GM12878 (cell line): ENCODE measurements at regions not wholly inside any gene's neighbourhood (a gene's known extent, or its start where the extent isn't known, plus 50 kb on each side); places are given as distances from the start of the nearest gene placed in this dataset.

Source experiments
- ATAC-seq: fragments of 200-7000 bp; cut with Tn5 transposase; 3 replicates; pipeline ENCODE4 v1.9.1; 2020; ENCODE audit warnings: mild to moderate bottlenecking, moderate library complexity
- BruUV-seq: library from RNA; stranded (reverse); fragments of 400-500 nt; replicated peaks from 2 replicates; lab custom pipeline; 2021; lab: Mats Ljungman, UMichigan
- CTCF ChIA-PET: fragments of 300-600 bp; sonication (Branson Sonifier 250); formaldehyde crosslinking; extraction: SDS; loops from one replicate; lab custom pipeline; 2021; ENCODE audit warnings: inconsistent platforms; lab: Yijun Ruan, JAX
- POLR2A ChIA-PET: fragments of 350-600 bp; formaldehyde crosslinking; extraction: SDS; loops from one replicate; lab custom pipeline; 2021; ENCODE audit warnings: inconsistent platforms; lab: Charles Lee
- RAD21 ChIA-PET: fragments of 300-600 bp; sonication (Branson Sonifier 250); formaldehyde crosslinking; loops from one replicate; lab custom pipeline; 2023; ENCODE audit warnings: antibody characterized with exemption; ENCODE audit not compliant: unreplicated experiment; lab: Charles Lee
- SMC1A ChIA-PET: fragments of 300-600 bp; sonication (Branson Sonifier 250); formaldehyde crosslinking; loops from one replicate; lab custom pipeline; 2023; ENCODE audit not compliant: unreplicated experiment, uncharacterized antibody; lab: Charles Lee
- DNase-seq: peaks from one replicate; pipeline ENCODE4 v3.0.0-alpha.2; 2011; ENCODE audit warnings: low read depth, low spot score
- FAIRE-seq: peaks from 3 replicates; lab custom pipeline; 2011; peaks lifted over from hg19 to GRCh38; lab: Jason Lieb, UNC
- H2AFZ ChIP-seq: 2 replicates; pipeline ENCODE4 v1.6.0; 2011; ENCODE audit warnings: low read depth, low read length, control low read depth; ENCODE audit not compliant: control insufficient read depth
- H3K27ac ChIP-seq: 2 replicates; pipeline ENCODE4 v1.5.1; 2011; ENCODE audit warnings: control low read depth; ENCODE audit not compliant: control insufficient read depth, insufficient read depth
- H3K27me3 ChIP-seq, 2 experiments: replicated peaks in 1 of 2; 2 replicates each; pipeline versions ENCODE4 v1.6.0 to v1.6.1; 2011; ENCODE audit warnings: low read length in 1 of 2; ENCODE audit not compliant: control insufficient read depth in 2 of 2, insufficient read depth in 2 of 2
- H3K36me3 ChIP-seq, 2 experiments: 2 replicates each; pipeline ENCODE4 v1.5.1; 2011; ENCODE audit warnings: low read length in 1 of 2; ENCODE audit not compliant: control insufficient read depth in 2 of 2, insufficient read depth in 2 of 2
- H3K4me1 ChIP-seq: 2 replicates; pipeline ENCODE4 v1.6.1; 2011; ENCODE audit warnings: mild to moderate bottlenecking, low read length, moderate library complexity, mixed read lengths; ENCODE audit not compliant: control insufficient read depth, insufficient read depth
- H3K4me2 ChIP-seq: 2 replicates; pipeline ENCODE4 v1.6.0; 2011; ENCODE audit warnings: control low read depth; ENCODE audit not compliant: control insufficient read depth, insufficient read depth
- H3K4me3 ChIP-seq: fragments of 200-600 bp; sonication (generic); 2 replicates; pipeline ENCODE4 v1.5.1; 2016
- H3K79me2 ChIP-seq: 2 replicates; pipeline ENCODE4 v1.6.0; 2011; ENCODE audit warnings: low read length; ENCODE audit not compliant: control insufficient read depth, insufficient read depth
- H3K9ac ChIP-seq: 2 replicates; pipeline ENCODE4 v1.8.0; 2011; ENCODE audit warnings: low read length, control low read depth, mixed read lengths; ENCODE audit not compliant: control insufficient read depth, insufficient read depth
- H3K9me3 ChIP-seq: replicated peaks from 3 replicates; pipeline ENCODE4 v1.5.1; 2011; ENCODE audit warnings: mild to moderate bottlenecking, low read length; ENCODE audit not compliant: control insufficient read depth, insufficient read depth
- H4K20me1 ChIP-seq: 2 replicates; pipeline ENCODE4 v1.6.0; 2011; ENCODE audit not compliant: control insufficient read depth, insufficient read depth
- CBX5 ChIP-seq: sonication (generic); IDR thresholded peaks from 2 replicates; pipeline ENCODE4 v1.6.1; 2016; ENCODE audit warnings: low read depth, moderate library complexity, mild to moderate bottlenecking, inconsistent platforms
- ETV6 ChIP-seq, 2 experiments: fragments of 450-650 bp in 1 of 2; IDR thresholded peaks in 1 of 2; conservative IDR thresholded peaks in 1 of 2; 2 replicates each; pipeline ENCODE4 v1.6.1; 2014; ENCODE audit warnings: antibody characterized with exemption in 1 of 2, borderline replicate concordance in 1 of 2, low read depth in 1 of 2, mild to moderate bottlenecking in 1 of 2, moderate library complexity in 1 of 2
- JUND ChIP-seq: IDR thresholded peaks from 2 replicates; pipeline ENCODE4 v1.6.1; 2012; ENCODE audit warnings: low read depth, mild to moderate bottlenecking, low read length, improper control_type of control experiment, moderate library complexity
- LARP7 ChIP-seq: fragments of 450-650 bp; IDR thresholded peaks from 2 replicates; pipeline ENCODE4 v1.6.1; 2017; ENCODE audit warnings: mild to moderate bottlenecking
- NFYB ChIP-seq: IDR thresholded peaks from 2 replicates; pipeline ENCODE4 v1.6.1; 2011; ENCODE audit warnings: low read depth, mild to moderate bottlenecking, low read length, improper control_type of control experiment, moderate library complexity; ENCODE audit not compliant: insufficient read depth
- NR2F1 ChIP-seq: fragments of 450-650 bp; conservative IDR thresholded peaks from 2 replicates; pipeline ENCODE4 v1.6.1; 2017; ENCODE audit warnings: mild to moderate bottlenecking
- POLR2AphosphoS2 ChIP-seq: IDR thresholded peaks from 2 replicates; pipeline ENCODE4 v1.6.1; 2011; ENCODE audit warnings: low read depth, mild to moderate bottlenecking, low read length, improper control_type of control experiment, moderate library complexity
- SIX5 ChIP-seq: IDR thresholded peaks from 2 replicates; pipeline ENCODE4 v1.6.1; 2011; ENCODE audit warnings: mild to moderate bottlenecking, low read depth, low read length, moderate library complexity; ENCODE audit not compliant: severe bottlenecking
- SMAD5 ChIP-seq: IDR thresholded peaks from 2 replicates; pipeline ENCODE4 v1.6.1; 2016; ENCODE audit warnings: antibody characterized with exemption, low read depth
- SMARCA5 ChIP-seq: fragments of 450-650 bp; IDR thresholded peaks from 2 replicates; pipeline ENCODE4 v1.6.1; 2017; ENCODE audit warnings: mild to moderate bottlenecking
- STAT1 ChIP-seq: fragments of 450-650 bp; conservative IDR thresholded peaks from 2 replicates; pipeline ENCODE4 v1.6.1; 2014; ENCODE audit warnings: antibody characterized with exemption, mild to moderate bottlenecking
- YY1 ChIP-seq: IDR thresholded peaks from 2 replicates; pipeline ENCODE4 v1.6.1; 2011; ENCODE audit warnings: low read depth, mild to moderate bottlenecking, low read length
- WGBS: methylation state at CpG from one replicate; pipeline ENCODE4 v1.1.6; 2016; ENCODE audit warnings: low lambda C conversion rate; ENCODE audit not compliant: insufficient replicate concordance, insufficient coverage; ENCODE audit errors: missing lambda C conversion rate; 5-methylcytosine and 5-hydroxymethylcytosine counted together
- in situ Hi-C: fragments of 300-500 bp; cut with MboI; formaldehyde crosslinking; loops from 9 replicates; pipeline ENCODE4 v1.14.3; 2018; ENCODE audit warnings: mixed read lengths
- intact Hi-C: fragments of 100-400 bp; cut with micrococcal nuclease; formaldehyde crosslinking; loops from one replicate; pipeline ENCODE4 v1.14.2; 2022; ENCODE audit not compliant: unreplicated experiment
- TF ChIP-seq, protein P1 (sequence below): fragments of 450-650 bp; IDR thresholded peaks from 2 replicates; pipeline ENCODE4 v1.6.1; 2018; ENCODE audit warnings: mild to moderate bottlenecking, low read depth, moderate library complexity; ENCODE audit not compliant: partially characterized antibody
- TF ChIP-seq, protein P2 (sequence below): IDR thresholded peaks from 2 replicates; pipeline ENCODE4 v1.6.1; 2012; ENCODE audit warnings: mild to moderate bottlenecking, low read depth, low read length
- TF ChIP-seq, protein P3 (sequence below): fragments of 450-650 bp; IDR thresholded peaks from 2 replicates; pipeline ENCODE4 v1.6.1; 2017; ENCODE audit warnings: antibody characterized with exemption, mild to moderate bottlenecking, moderate library complexity

DNA sequence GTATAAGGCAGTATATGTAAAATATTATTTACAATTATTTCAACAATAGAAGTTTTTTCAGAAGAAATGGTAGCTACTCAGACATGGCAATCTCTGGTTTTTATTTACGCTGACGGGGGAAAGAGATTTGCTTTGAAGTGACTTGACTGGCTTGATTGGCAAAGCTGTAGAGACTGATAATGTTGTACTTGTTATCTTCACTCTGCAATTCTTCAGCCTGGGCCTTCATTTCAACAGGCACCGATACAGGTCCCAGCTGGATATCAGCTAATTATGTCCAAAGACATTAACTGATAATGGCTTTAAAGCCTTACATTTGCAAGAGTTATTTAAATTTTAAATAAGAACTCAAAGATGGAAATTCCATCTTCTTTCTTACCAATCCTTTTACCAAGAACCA, 151.4 kb upstream of the HS3ST3A1 start:
- ChIA-PET RAD21 (no interaction called here), CTCF (no interaction called here), SMC1A (interaction anchor here (0.5 kb wide), 1 partner anchor 493 kb away, joined by 4 read pairs; no protein-coding TSS in a partner anchor), POLR2A (no interaction called here)
- no peak overlapping the region for H3K27ac ChIP-seq
- no peak overlapping the region for H2AFZ ChIP-seq
- no peaks in the 10 kb centered on the region for H4K20me1 ChIP-seq
- H3K27me3 ChIP-seq = no peaks in the 10 kb centered on the region
- 88% methylated on average over 3 of the region's 3 CpGs for WGBS
- no peaks in the 10 kb centered on the region for H3K4me1 ChIP-seq
- BruUV-seq = no TSS peak
- H3K4me3 ChIP-seq = no peak overlapping the region
- ATAC-seq = no peak
- H3K9me3 ChIP-seq = no peaks in the 10 kb centered on the region
- intact Hi-C loops (no loop called here), in situ Hi-C loops (no loop called here)
- no peak overlapping the region for H3K9ac ChIP-seq
- H3K79me2 ChIP-seq = no peaks in the 10 kb centered on the region
- no peak for FAIRE-seq
- no peak overlapping the region for H3K4me2 ChIP-seq
- no peak for DNase-seq
- no peaks in the 10 kb centered on the region for H3K36me3 ChIP-seq
- TF ChIP-seq ETV6 (conservative IDR thresholded peaks at IDR 0.05 in 1 of 2, IDR thresholded peaks at IDR 0.05 in 1 of 2; ENCODE audit: borderline replicate concordance in 1 of 2, low read depth in 1 of 2) (no peak), NR2F1 (no peak), CBX5 (no peak), SMAD5 (no peak), NFYB (no peak), STAT1 (no peak), SIX5 (no peak), SMARCA5 (no peak), POLR2AphosphoS2 (no peak), LARP7 (no peak), JUND (no peak), YY1 (no peak)
- TF ChIP-seq, protein P1, sequence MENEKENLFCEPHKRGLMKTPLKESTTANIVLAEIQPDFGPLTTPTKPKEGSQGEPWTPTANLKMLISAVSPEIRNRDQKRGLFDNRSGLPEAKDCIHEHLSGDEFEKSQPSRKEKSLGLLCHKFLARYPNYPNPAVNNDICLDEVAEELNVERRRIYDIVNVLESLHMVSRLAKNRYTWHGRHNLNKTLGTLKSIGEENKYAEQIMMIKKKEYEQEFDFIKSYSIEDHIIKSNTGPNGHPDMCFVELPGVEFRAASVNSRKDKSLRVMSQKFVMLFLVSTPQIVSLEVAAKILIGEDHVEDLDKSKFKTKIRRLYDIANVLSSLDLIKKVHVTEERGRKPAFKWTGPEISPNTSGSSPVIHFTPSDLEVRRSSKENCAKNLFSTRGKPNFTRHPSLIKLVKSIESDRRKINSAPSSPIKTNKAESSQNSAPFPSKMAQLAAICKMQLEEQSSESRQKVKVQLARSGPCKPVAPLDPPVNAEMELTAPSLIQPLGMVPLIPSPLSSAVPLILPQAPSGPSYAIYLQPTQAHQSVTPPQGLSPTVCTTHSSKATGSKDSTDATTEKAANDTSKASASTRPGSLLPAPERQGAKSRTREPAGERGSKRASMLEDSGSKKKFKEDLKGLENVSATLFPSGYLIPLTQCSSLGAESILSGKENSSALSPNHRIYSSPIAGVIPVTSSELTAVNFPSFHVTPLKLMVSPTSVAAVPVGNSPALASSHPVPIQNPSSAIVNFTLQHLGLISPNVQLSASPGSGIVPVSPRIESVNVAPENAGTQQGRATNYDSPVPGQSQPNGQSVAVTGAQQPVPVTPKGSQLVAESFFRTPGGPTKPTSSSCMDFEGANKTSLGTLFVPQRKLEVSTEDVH = no peak
- TF ChIP-seq, protein P2, sequence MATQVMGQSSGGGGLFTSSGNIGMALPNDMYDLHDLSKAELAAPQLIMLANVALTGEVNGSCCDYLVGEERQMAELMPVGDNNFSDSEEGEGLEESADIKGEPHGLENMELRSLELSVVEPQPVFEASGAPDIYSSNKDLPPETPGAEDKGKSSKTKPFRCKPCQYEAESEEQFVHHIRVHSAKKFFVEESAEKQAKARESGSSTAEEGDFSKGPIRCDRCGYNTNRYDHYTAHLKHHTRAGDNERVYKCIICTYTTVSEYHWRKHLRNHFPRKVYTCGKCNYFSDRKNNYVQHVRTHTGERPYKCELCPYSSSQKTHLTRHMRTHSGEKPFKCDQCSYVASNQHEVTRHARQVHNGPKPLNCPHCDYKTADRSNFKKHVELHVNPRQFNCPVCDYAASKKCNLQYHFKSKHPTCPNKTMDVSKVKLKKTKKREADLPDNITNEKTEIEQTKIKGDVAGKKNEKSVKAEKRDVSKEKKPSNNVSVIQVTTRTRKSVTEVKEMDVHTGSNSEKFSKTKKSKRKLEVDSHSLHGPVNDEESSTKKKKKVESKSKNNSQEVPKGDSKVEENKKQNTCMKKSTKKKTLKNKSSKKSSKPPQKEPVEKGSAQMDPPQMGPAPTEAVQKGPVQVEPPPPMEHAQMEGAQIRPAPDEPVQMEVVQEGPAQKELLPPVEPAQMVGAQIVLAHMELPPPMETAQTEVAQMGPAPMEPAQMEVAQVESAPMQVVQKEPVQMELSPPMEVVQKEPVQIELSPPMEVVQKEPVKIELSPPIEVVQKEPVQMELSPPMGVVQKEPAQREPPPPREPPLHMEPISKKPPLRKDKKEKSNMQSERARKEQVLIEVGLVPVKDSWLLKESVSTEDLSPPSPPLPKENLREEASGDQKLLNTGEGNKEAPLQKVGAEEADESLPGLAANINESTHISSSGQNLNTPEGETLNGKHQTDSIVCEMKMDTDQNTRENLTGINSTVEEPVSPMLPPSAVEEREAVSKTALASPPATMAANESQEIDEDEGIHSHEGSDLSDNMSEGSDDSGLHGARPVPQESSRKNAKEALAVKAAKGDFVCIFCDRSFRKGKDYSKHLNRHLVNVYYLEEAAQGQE = no peak
- TF ChIP-seq, protein P3, sequence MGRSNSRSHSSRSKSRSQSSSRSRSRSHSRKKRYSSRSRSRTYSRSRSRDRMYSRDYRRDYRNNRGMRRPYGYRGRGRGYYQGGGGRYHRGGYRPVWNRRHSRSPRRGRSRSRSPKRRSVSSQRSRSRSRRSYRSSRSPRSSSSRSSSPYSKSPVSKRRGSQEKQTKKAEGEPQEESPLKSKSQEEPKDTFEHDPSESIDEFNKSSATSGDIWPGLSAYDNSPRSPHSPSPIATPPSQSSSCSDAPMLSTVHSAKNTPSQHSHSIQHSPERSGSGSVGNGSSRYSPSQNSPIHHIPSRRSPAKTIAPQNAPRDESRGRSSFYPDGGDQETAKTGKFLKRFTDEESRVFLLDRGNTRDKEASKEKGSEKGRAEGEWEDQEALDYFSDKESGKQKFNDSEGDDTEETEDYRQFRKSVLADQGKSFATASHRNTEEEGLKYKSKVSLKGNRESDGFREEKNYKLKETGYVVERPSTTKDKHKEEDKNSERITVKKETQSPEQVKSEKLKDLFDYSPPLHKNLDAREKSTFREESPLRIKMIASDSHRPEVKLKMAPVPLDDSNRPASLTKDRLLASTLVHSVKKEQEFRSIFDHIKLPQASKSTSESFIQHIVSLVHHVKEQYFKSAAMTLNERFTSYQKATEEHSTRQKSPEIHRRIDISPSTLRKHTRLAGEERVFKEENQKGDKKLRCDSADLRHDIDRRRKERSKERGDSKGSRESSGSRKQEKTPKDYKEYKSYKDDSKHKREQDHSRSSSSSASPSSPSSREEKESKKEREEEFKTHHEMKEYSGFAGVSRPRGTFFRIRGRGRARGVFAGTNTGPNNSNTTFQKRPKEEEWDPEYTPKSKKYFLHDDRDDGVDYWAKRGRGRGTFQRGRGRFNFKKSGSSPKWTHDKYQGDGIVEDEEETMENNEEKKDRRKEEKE = no peak
